Activated T-cell treated with anti-CD3 and anti-CD28 coated beads, Interleukin-2, amount 50 U/mL, for 4 hours (primary cell): ENCODE measurements at regions not wholly inside any gene's neighbourhood (a gene's known extent, or its start where the extent isn't known, plus 50 kb on each side); places are given as distances from the start of the nearest gene placed in this dataset.

ENCODE experiments used
- ATAC-seq, 2 donors: fragments of 200-7000 bp; cut with Tn5 transposase; one replicate each; pipeline ENCODE4 v1.10.0; 2021
- DNase-seq: peaks from one replicate; pipeline ENCODE4 v3.0.0-alpha.2; 2020
- H3K27me3 Mint-ChIP-seq: one replicate; pipeline ENCODE4 v1.8.0; 2021; ENCODE audit warnings: low read depth, mixed read lengths
- H3K36me3 Mint-ChIP-seq: one replicate; pipeline ENCODE4 v1.8.0; 2022; ENCODE audit warnings: mixed read lengths; ENCODE audit not compliant: insufficient read depth
- H3K4me1 Mint-ChIP-seq: one replicate; pipeline ENCODE4 v1.8.0; 2021; ENCODE audit warnings: low read depth, mixed read lengths
- H3K4me3 Mint-ChIP-seq: one replicate; pipeline ENCODE4 v1.8.0; 2021; ENCODE audit warnings: mild to moderate bottlenecking, moderate library complexity, mixed read lengths
- H3K9me3 Mint-ChIP-seq: one replicate; pipeline ENCODE4 v1.8.0; 2021; ENCODE audit warnings: mixed read lengths

- no peak for DNase-seq
- Mint-ChIP-seq H3K27me3 (no peaks in the 10 kb centered on the region), H3K9me3 (no peaks in the 10 kb centered on the region), H3K36me3 (no peaks in the 10 kb centered on the region), H3K4me1 (no peaks in the 10 kb centered on the region), H3K4me3 (no peak overlapping the region)
- no peak for ATAC-seq
Measured at GRCh38 chr11:15807827-15808226, 548.5 kb downstream of the SOX6 start.

DNA sequence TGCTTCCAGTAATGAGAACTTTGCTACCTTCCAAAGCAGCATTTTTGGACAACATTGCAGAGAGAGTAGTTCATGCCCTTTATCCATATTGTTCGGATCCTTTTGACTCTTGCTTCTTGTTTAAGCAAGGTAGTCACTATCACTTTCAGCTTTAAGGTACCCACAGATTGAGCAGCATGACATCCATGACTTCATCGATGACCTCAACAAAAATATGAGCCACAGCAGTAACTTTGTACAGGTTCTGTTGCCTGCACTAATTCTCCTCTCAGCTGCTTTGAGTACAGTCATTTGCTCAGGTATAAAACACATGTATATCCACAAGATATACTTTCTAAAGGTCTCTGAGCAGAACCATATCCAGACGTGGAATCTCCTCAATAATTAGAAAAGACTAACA, 546.3 kb downstream of the SOX6 start:
- ATAC-seq, result no peak
- no peaks in the 10 kb centered on the region for H3K36me3 Mint-ChIP-seq
- H3K27me3 Mint-ChIP-seq, result no peaks in the 10 kb centered on the region
- peaks cover 4% of the 10 kb centered on the region for H3K9me3 Mint-ChIP-seq
- DNase-seq, result no peak
- H3K4me3 Mint-ChIP-seq, result no peak overlapping the region
- no peaks in the 10 kb centered on the region for H3K4me1 Mint-ChIP-seq

GRCh38 chr11:15810525-15810924, 545.8 kb downstream of the SOX6 start:
- no peak overlapping the region for H3K4me3 Mint-ChIP-seq
- H3K36me3 Mint-ChIP-seq, result no peaks in the 10 kb centered on the region
- ATAC-seq, result peak in 1 of 2 donors; percentile 43
- peaks cover 5% of the 10 kb centered on the region for H3K9me3 Mint-ChIP-seq
- no peaks in the 10 kb centered on the region for H3K4me1 Mint-ChIP-seq
- no peaks in the 10 kb centered on the region for H3K27me3 Mint-ChIP-seq
- no peak for DNase-seq

GRCh38 chr11:15815246-15816195, 540.8 kb downstream of the SOX6 start:
- Mint-ChIP-seq H3K36me3 (no peaks in the 10 kb centered on the region), H3K9me3 (peaks cover 5% of the 10 kb centered on the region), H3K4me1 (no peaks in the 10 kb centered on the region), H3K4me3 (no peak overlapping the region), H3K27me3 (peaks cover 13% of the 10 kb centered on the region)
- DNase-seq (no peak), ATAC-seq (no peak)

GRCh38 chr11:15816260-15816871, 540.0 kb downstream of the SOX6 start:
- H3K27me3 Mint-ChIP-seq, result peaks cover 13% of the 10 kb centered on the region
- ATAC-seq (peak in 1 of 2 donors; percentile 50), DNase-seq (no peak)
- no peaks in the 10 kb centered on the region for H3K36me3 Mint-ChIP-seq
- H3K4me1 Mint-ChIP-seq, result no peaks in the 10 kb centered on the region
- H3K9me3 Mint-ChIP-seq, result peaks cover 5% of the 10 kb centered on the region
- no peak overlapping the region for H3K4me3 Mint-ChIP-seq

GRCh38 chr11:15817001-15817400, 539.3 kb downstream of the SOX6 start:
- Mint-ChIP-seq H3K4me3 (no peak overlapping the region), H3K27me3 (peaks cover 13% of the 10 kb centered on the region), H3K36me3 (no peaks in the 10 kb centered on the region), H3K4me1 (no peaks in the 10 kb centered on the region), H3K9me3 (peaks cover 5% of the 10 kb centered on the region)
- DNase-seq, result no peak
- no peak for ATAC-seq

DNA sequence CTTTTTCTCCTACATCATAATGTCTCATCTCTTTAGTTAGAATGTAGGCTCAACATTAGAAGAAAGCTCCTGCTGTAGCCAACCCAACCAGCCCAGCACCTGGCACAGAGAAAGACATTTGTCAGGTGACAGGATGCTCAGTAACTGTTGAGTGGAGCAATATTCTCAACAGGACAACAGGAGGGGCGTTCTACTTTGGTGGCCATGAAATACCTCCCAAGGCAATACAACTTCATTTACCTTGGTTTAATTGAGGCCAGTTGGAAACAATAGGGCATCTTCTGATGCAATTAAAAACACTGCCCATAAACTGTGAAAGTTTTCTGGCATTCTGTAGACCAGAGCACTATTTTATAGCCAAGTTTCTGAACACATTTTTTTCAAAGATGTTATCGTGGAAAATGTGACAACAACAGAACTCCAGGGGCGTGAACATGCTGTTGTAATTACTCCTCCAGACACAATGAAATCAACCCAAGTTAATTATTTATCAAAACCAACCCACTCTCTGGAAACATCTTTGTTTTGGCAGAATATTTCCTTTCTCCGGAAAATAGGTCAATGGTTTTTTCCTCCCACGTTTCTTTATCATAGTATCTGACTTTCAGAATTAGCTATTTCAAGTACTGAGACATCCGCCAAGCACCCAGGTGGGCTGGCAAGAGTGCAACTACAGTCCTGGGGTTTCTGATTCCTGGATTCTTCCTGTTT, 538.1 kb downstream of the SOX6 start:
- peaks cover 13% of the 10 kb centered on the region for H3K27me3 Mint-ChIP-seq
- DNase-seq (no peak), ATAC-seq (peak in 1 of 2 donors; percentile 41)
- H3K4me1 Mint-ChIP-seq, result no peaks in the 10 kb centered on the region
- H3K4me3 Mint-ChIP-seq, result no peak overlapping the region
- peaks cover 5% of the 10 kb centered on the region for H3K9me3 Mint-ChIP-seq
- no peaks in the 10 kb centered on the region for H3K36me3 Mint-ChIP-seq

DNA sequence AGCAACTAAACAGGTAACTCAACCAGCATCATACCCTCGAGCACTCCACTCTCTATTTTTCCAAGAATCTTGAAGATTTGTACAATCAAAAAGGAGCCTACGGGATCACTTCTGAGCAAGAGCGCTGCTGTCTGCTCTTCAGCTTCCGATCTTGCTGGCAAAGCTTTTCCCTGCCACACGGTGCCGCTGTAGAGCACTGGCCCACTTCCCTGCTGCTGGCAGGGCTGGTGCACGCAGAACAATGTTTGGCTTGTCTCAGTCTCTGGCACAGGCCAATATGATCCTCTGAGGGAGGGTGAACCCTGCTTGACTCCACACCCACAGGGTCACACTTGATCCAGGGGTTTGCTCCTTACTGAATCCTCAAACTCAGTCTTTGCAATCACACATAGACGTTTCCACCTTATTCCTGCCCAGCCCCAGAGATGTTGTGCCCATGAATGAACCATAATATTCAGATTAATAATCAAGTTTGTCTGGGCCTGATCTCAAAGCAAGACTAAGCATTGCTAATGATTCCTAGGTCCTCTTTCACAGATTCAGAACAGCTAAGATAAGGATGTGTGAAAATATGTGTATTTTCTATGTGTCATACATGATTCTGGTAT, 536.6 kb downstream of the SOX6 start:
- ATAC-seq (peak; percentile 14 to 48), DNase-seq (peak; percentile 4)
- H3K4me3 Mint-ChIP-seq, result no peak overlapping the region
- no peaks in the 10 kb centered on the region for H3K4me1 Mint-ChIP-seq
- H3K36me3 Mint-ChIP-seq, result no peaks in the 10 kb centered on the region
- peaks cover 4% of the 10 kb centered on the region for H3K9me3 Mint-ChIP-seq
- peaks cover 13% of the 10 kb centered on the region for H3K27me3 Mint-ChIP-seq

DNA sequence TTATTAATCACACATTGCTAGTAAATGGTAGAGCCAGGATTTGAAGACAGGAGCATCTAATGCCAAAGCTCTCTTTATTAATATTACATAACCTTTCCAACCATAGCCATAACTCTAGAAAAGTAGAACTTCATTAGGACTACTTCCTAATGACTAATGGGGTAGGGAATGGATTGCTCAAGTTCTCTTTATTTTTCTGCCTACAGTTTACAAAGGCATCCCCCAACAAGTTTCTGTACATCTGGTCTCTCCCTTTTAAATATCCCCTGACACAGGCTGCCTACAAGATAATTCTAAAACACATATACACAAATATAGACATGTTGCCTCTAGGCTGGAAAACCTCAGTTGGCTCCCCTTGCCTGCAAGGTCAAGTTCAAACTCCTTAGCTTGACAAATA, 534.9 kb downstream of the SOX6 start:
- Mint-ChIP-seq H3K27me3 (peaks cover 13% of the 10 kb centered on the region), H3K4me3 (no peak overlapping the region), H3K36me3 (no peaks in the 10 kb centered on the region), H3K4me1 (no peaks in the 10 kb centered on the region), H3K9me3 (no peaks in the 10 kb centered on the region)
- ATAC-seq (no peak), DNase-seq (no peak)

DNA sequence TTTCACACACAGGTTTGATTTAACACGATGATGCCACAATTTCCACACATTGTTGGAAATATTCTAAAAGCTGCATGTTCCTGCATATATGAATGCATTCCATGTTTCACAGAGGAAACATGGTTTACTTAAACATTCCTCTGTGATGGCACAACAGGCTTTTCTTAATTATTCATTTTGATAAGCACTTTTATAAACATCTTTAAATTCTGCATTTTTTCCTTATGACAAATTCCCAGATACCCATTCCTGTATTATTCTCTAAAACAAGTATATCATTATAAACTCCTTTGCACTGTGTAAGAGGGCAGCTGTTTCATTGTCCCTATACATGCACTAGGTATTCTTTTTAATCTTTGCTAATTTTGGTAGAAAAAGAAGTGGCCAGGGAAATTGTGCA, 532.3 kb downstream of the SOX6 start:
- no peaks in the 10 kb centered on the region for H3K36me3 Mint-ChIP-seq
- no peak for DNase-seq
- peaks cover 5% of the 10 kb centered on the region for H3K27me3 Mint-ChIP-seq
- H3K4me3 Mint-ChIP-seq, result no peak overlapping the region
- no peaks in the 10 kb centered on the region for H3K4me1 Mint-ChIP-seq
- no peaks in the 10 kb centered on the region for H3K9me3 Mint-ChIP-seq
- no peak for ATAC-seq

GRCh38 chr11:15825976-15826650, 530.2 kb downstream of the SOX6 start:
- H3K9me3 Mint-ChIP-seq, result no peaks in the 10 kb centered on the region
- no peak for ATAC-seq
- H3K27me3 Mint-ChIP-seq, result no peaks in the 10 kb centered on the region
- no peak for DNase-seq
- H3K4me1 Mint-ChIP-seq, result no peaks in the 10 kb centered on the region
- no peaks in the 10 kb centered on the region for H3K36me3 Mint-ChIP-seq
- no peak overlapping the region for H3K4me3 Mint-ChIP-seq

- H3K36me3 Mint-ChIP-seq, result no peaks in the 10 kb centered on the region
- DNase-seq, result no peak
- H3K9me3 Mint-ChIP-seq, result no peaks in the 10 kb centered on the region
- H3K27me3 Mint-ChIP-seq, result no peaks in the 10 kb centered on the region
- H3K4me1 Mint-ChIP-seq, result no peaks in the 10 kb centered on the region
- H3K4me3 Mint-ChIP-seq, result no peak overlapping the region
- no peak for ATAC-seq
Measured at GRCh38 chr11:15826826-15827225, 529.5 kb downstream of the SOX6 start.

DNA sequence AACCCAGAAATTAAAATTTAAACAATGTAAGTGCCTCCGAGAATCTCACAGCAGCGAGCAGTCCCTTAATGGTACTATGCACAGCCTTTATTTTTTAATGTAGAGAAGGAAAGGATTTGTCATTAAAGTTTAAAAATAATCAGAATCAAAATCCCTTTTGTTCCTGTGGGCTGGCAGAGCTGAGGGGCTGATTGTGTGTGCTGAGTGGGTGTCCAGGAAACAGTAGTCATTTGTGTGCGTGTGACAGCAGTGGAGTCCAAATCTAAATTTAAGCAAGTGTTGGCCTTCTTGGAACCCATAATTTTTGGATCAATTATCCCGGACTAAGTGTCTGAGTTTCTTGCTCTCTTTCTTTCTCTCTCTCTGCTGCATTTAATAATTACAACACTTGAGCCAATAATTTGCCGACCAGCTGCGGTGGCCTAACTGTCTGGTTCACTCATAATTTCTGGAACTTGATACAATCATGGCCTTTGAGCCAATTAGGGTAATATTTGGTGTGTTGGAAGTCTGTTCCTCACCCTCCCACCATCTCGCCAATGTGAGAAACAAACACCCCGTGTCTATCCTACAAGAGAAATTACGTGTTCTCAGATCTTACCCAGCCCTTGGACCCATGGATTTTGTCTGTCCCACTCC, 528.0 kb downstream of the SOX6 start:
- ATAC-seq (no peak), DNase-seq (no peak)
- Mint-ChIP-seq H3K36me3 (no peaks in the 10 kb centered on the region), H3K4me1 (no peaks in the 10 kb centered on the region), H3K27me3 (no peaks in the 10 kb centered on the region), H3K9me3 (no peaks in the 10 kb centered on the region), H3K4me3 (no peak overlapping the region)
